ENCODE measurements at regions not wholly inside any gene's neighbourhood (a gene's known extent, or its start where the extent isn't known, plus 50 kb on each side); places are given as distances from the start of the nearest gene placed in this dataset.

DNA sequence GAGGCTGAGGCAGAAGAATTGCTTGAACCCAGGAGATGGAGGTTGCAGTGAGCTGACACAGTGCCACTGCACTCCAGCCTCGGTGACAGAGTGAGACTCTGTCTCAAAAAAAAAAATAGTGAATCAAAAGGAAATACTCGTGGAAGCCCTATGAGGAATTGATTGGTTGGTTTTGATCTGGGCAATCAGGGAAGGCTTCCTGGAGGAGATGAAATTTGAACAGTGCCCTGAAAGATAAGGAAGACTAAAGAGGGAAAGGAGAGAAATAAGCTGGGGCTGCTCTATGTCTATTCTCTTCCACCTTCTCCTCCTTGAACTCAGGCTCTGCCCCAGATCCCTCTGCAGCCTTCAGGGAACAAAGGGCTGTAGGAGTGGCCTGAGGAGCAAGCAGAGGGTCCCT, 54.1 kb downstream of the IRF2BPL start:
- Histone ChIP-seq H3K27me3 (no peaks in the 10 kb centered on the region), H3K9me3 (no peaks in the 10 kb centered on the region), H3K36me3 (no peaks in the 10 kb centered on the region), H3K4me3 (no peak overlapping the region), H3K4me1 (peaks cover 0 to 8% of the 10 kb centered on the region in 2 donors), H3K27ac (no peak overlapping the region)
- intact Hi-C loops (cut with DNase I; ENCODE audit: low total_unique reads) = no loop called here
- no peak for DNase-seq (ENCODE audit: low spot score in 2 of 2)
- TF ChIP-seq, protein P1, sequence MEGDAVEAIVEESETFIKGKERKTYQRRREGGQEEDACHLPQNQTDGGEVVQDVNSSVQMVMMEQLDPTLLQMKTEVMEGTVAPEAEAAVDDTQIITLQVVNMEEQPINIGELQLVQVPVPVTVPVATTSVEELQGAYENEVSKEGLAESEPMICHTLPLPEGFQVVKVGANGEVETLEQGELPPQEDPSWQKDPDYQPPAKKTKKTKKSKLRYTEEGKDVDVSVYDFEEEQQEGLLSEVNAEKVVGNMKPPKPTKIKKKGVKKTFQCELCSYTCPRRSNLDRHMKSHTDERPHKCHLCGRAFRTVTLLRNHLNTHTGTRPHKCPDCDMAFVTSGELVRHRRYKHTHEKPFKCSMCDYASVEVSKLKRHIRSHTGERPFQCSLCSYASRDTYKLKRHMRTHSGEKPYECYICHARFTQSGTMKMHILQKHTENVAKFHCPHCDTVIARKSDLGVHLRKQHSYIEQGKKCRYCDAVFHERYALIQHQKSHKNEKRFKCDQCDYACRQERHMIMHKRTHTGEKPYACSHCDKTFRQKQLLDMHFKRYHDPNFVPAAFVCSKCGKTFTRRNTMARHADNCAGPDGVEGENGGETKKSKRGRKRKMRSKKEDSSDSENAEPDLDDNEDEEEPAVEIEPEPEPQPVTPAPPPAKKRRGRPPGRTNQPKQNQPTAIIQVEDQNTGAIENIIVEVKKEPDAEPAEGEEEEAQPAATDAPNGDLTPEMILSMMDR (IDR thresholded peaks at IDR 0.05) = no peak
- TF ChIP-seq POLR2A (IDR thresholded peaks at IDR 0.05) (no peak), POLR2AphosphoS5 (IDR thresholded peaks at IDR 0.05) (no peak)

DNA sequence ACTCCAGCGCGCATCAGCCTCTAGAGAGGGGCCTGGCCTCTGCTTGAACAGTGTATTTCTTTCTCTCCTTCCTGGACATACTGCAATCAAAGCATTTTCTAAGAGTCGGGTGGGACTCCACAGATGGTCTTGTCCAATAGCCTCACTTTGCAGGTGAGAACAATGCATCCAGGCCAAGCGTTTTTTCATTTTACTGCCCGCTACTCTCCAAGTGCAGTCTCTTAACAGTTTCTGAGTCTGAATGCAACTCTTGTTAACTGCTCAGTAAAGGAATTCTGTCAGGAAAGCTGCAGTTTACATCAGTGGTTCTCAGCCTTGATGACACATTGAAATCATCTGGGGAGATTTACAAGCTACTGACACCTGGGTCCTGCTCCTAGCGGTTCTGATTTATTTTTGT, 57.0 kb downstream of the IRF2BPL start:
- H3K4me3 ChIP-seq = no peak overlapping the region
- no peaks in the 10 kb centered on the region for H3K9me3 ChIP-seq
- intact Hi-C loops (cut with DNase I; ENCODE audit: low total_unique reads) = no loop called here
- peaks cover 0 to 8% of the 10 kb centered on the region in 2 donors for H3K4me1 ChIP-seq
- TF ChIP-seq, protein P1 (IDR thresholded peaks at IDR 0.05) = no peak
- TF ChIP-seq POLR2AphosphoS5 (IDR thresholded peaks at IDR 0.05) (no peak), POLR2A (IDR thresholded peaks at IDR 0.05) (no peak)
- no peak for DNase-seq (ENCODE audit: low spot score in 2 of 2)
- H3K36me3 ChIP-seq = no peaks in the 10 kb centered on the region
- no peak overlapping the region for H3K27ac ChIP-seq
- H3K27me3 ChIP-seq = no peaks in the 10 kb centered on the region

DNA sequence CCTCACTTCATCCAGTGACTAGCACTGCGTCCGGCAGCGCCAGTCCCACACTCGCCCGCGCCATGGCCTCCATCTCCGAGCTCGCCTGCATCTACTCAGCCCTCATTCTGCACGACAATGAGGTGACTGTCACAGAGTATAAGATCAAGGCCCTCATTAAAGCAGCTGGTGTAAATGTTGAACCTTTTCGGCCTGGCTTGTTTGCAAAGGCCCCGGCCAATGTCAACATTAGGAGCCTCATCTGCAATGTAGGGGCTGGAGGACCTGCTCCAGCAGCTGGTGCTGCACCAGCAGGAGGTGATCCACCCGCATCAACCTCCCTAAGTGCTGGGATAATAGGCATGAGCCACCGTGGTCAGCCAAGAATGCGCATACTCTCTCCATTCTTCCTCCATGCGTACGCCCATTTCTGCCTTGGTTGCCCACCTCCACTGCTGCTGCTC, 59.9 kb downstream of the IRF2BPL start:
- Histone ChIP-seq H3K36me3 (no peaks in the 10 kb centered on the region), H3K27me3 (no peaks in the 10 kb centered on the region), H3K4me3 (no peak overlapping the region), H3K4me1 (no peaks in the 10 kb centered on the region), H3K27ac (no peak overlapping the region), H3K9me3 (no peaks in the 10 kb centered on the region)
- no peak for DNase-seq (ENCODE audit: low spot score in 2 of 2)
- TF ChIP-seq POLR2A (IDR thresholded peaks at IDR 0.05) (no peak), POLR2AphosphoS5 (IDR thresholded peaks at IDR 0.05) (no peak)
- TF ChIP-seq, protein P1 (IDR thresholded peaks at IDR 0.05) = no peak
- intact Hi-C loops (cut with DNase I; ENCODE audit: low total_unique reads) = no loop called here

DNA sequence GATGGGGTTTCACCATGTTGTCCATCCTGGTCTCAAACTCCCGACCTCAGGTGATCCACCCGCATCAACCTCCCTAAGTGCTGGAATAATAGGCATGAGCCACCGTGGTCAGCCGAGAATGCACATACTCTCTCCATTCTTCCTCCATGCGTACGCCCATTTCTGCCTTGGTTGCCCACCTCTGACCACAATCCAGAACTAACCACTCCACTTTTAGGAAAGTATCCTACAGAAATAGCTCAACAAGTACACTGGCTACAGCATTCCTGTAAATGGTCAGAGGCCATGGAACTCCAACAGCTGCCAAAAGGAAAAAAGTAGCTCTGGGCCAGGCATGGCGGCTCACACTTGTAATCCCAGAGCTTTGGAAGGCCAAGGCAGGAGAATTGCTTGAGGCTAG, 60.7 kb downstream of the IRF2BPL start:
- Histone ChIP-seq H3K4me1 (no peaks in the 10 kb centered on the region), H3K36me3 (no peaks in the 10 kb centered on the region), H3K9me3 (no peaks in the 10 kb centered on the region), H3K27me3 (no peaks in the 10 kb centered on the region), H3K27ac (no peak overlapping the region), H3K4me3 (no peak overlapping the region)
- TF ChIP-seq POLR2A (IDR thresholded peaks at IDR 0.05) = no peak
- TF ChIP-seq POLR2AphosphoS5 (IDR thresholded peaks at IDR 0.05) = no peak
- TF ChIP-seq, protein P1 (IDR thresholded peaks at IDR 0.05) = no peak
- no peak for DNase-seq (ENCODE audit: low spot score in 2 of 2)
- intact Hi-C loops (cut with DNase I; ENCODE audit: low total_unique reads) = no loop called here

DNA sequence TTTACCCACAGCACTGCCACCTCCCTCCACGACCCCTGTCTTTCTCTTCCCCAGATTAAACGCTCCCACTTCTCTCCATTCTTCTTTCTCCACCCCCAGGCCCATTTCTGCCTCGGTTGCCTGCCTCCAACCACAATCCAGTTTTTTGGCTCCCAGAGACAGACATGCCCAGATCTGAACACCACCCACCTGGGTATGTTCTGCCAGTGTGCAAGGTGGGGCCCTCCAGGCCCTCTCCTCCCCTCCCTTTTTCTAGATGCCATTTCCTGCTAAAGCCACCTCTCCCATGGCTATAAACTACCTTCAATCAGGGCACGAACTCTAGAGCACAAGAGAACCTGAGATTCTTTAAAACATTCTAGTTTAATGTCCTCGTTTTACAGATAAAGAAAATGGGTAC, 63.3 kb downstream of the IRF2BPL start:
- Histone ChIP-seq H3K4me3 (no peak overlapping the region), H3K9me3 (no peaks in the 10 kb centered on the region), H3K27ac (peak overlapping the region; percentile 5 to 60), H3K4me1 (peaks cover 0 to 6% of the 10 kb centered on the region in 2 donors), H3K36me3 (no peaks in the 10 kb centered on the region), H3K27me3 (no peaks in the 10 kb centered on the region)
- DNase-seq (ENCODE audit: low spot score in 2 of 2) = no peak
- intact Hi-C loops (cut with DNase I; ENCODE audit: low total_unique reads) = no loop called here
- TF ChIP-seq POLR2A (IDR thresholded peaks at IDR 0.05) = no peak
- TF ChIP-seq, protein P1 (IDR thresholded peaks at IDR 0.05) = no peak
- no peak for TF ChIP-seq POLR2AphosphoS5 (IDR thresholded peaks at IDR 0.05)
